ENCODE measurements at regions not wholly inside any gene's neighbourhood (a gene's known extent, or its start where the extent isn't known, plus 50 kb on each side); places are given as distances from the start of the nearest gene placed in this dataset.

DNA sequence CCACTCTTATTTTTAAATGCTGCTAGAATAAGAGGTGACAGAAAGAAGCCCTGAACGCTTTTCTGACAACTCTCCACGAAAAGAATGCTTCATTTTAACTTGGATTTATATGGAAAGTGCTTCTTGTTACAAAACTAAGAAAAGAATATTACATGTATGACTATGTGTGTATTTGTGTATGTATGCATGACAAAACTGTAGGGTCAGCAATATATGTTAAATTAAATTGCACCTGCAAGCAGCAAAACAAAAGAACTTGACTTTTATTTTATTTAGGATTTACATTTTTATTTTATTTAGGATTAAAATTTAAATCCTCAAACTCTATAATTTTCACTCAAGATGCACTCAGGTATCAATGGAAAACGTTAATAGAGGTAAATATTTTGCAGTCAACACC lies 187.1 kb downstream of the NR4A2 start:
- TF ChIP-seq, protein P1, sequence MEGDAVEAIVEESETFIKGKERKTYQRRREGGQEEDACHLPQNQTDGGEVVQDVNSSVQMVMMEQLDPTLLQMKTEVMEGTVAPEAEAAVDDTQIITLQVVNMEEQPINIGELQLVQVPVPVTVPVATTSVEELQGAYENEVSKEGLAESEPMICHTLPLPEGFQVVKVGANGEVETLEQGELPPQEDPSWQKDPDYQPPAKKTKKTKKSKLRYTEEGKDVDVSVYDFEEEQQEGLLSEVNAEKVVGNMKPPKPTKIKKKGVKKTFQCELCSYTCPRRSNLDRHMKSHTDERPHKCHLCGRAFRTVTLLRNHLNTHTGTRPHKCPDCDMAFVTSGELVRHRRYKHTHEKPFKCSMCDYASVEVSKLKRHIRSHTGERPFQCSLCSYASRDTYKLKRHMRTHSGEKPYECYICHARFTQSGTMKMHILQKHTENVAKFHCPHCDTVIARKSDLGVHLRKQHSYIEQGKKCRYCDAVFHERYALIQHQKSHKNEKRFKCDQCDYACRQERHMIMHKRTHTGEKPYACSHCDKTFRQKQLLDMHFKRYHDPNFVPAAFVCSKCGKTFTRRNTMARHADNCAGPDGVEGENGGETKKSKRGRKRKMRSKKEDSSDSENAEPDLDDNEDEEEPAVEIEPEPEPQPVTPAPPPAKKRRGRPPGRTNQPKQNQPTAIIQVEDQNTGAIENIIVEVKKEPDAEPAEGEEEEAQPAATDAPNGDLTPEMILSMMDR (IDR thresholded peaks at IDR 0.05): no peak
- TF ChIP-seq POLR2A (IDR thresholded peaks at IDR 0.05): no peak

All from right lobe of liver (tissue), 4 donors.